ENCODE measurements at regions not wholly inside any gene's neighbourhood (a gene's known extent, or its start where the extent isn't known, plus 50 kb on each side); places are given as distances from the start of the nearest gene placed in this dataset.

GRCh38 chr3:30458376-30459171 lies 147.8 kb upstream of the TGFBR2 start:
- TF ChIP-seq, protein P1, sequence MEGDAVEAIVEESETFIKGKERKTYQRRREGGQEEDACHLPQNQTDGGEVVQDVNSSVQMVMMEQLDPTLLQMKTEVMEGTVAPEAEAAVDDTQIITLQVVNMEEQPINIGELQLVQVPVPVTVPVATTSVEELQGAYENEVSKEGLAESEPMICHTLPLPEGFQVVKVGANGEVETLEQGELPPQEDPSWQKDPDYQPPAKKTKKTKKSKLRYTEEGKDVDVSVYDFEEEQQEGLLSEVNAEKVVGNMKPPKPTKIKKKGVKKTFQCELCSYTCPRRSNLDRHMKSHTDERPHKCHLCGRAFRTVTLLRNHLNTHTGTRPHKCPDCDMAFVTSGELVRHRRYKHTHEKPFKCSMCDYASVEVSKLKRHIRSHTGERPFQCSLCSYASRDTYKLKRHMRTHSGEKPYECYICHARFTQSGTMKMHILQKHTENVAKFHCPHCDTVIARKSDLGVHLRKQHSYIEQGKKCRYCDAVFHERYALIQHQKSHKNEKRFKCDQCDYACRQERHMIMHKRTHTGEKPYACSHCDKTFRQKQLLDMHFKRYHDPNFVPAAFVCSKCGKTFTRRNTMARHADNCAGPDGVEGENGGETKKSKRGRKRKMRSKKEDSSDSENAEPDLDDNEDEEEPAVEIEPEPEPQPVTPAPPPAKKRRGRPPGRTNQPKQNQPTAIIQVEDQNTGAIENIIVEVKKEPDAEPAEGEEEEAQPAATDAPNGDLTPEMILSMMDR (IDR thresholded peaks at IDR 0.05): no peak
- Histone ChIP-seq H3K36me3 (no peaks in the 10 kb centered on the region), H3K4me3 (no peak overlapping the region), H3K4me1 (peaks cover 0 to 18% of the 10 kb centered on the region in 2 donors), H3K9me3 (peaks cover 0 to 13% of the 10 kb centered on the region in 2 donors), H3K27me3 (no peaks in the 10 kb centered on the region), H3K27ac (peak overlapping the region; percentile 69 to 77)
- DNase-seq (ENCODE audit: low spot score): no peak

- no peak for DNase-seq (ENCODE audit: low spot score)
- H3K9me3 ChIP-seq: peaks cover 0 to 13% of the 10 kb centered on the region in 2 donors
- peaks cover 0 to 18% of the 10 kb centered on the region in 2 donors for H3K4me1 ChIP-seq
- no peaks in the 10 kb centered on the region for H3K36me3 ChIP-seq
- no peaks in the 10 kb centered on the region for H3K27me3 ChIP-seq
- H3K4me3 ChIP-seq: no peak overlapping the region
- TF ChIP-seq, protein P1 (IDR thresholded peaks at IDR 0.05): no peak
- H3K27ac ChIP-seq: no peak overlapping the region
Measured at GRCh38 chr3:30461311-30461710, 145.1 kb upstream of the TGFBR2 start.

DNA sequence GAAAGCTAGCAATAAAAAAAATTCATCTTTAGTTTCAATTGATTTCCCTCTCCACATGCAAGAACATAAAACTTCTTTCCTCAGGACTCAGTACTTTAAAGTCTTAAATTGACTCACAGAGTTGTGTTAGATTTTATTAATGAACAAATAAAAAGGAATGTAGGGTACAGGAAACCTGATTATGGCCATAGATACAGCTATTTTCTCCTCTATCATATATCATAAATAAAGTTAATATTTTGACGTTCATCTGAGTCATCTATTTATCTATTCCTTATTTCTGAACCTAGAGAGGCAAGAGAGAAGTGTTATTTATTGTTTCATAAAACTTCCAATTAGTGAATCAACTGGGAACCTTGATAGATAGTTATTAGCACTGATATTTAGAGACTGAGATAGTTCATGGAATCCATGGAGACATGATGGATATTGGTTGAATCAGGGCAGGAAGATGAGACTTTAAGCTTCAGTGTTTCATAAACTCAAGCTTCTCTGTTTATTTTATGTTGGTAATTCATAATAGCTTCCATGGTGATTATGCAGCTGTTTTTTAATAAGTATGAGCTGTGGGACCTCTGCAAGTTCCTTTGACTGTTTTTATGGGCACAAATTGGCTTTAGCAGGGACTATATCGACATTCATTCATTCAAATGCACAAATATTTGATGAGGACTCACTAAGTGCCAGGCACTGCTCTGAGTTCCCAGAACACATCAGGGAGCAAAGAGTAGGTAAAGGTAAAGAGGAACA lies 143.5 kb upstream of the TGFBR2 start:
- peaks cover 0 to 8% of the 10 kb centered on the region in 2 donors for H3K4me1 ChIP-seq
- no peaks in the 10 kb centered on the region for H3K36me3 ChIP-seq
- H3K9me3 ChIP-seq: peaks cover 0 to 13% of the 10 kb centered on the region in 2 donors
- H3K27me3 ChIP-seq: no peaks in the 10 kb centered on the region
- no peak overlapping the region for H3K27ac ChIP-seq
- DNase-seq (ENCODE audit: low spot score): no peak
- no peak overlapping the region for H3K4me3 ChIP-seq
- TF ChIP-seq, protein P1 (IDR thresholded peaks at IDR 0.05): no peak

- no peak for DNase-seq (ENCODE audit: low spot score)
- peaks cover 0 to 7% of the 10 kb centered on the region in 2 donors for H3K9me3 ChIP-seq
- no peaks in the 10 kb centered on the region for H3K4me1 ChIP-seq
- no peak overlapping the region for H3K27ac ChIP-seq
- H3K27me3 ChIP-seq: no peaks in the 10 kb centered on the region
- TF ChIP-seq, protein P1 (IDR thresholded peaks at IDR 0.05): no peak
- no peaks in the 10 kb centered on the region for H3K36me3 ChIP-seq
- no peak overlapping the region for H3K4me3 ChIP-seq
Measured at GRCh38 chr3:30464381-30464780, 142.0 kb upstream of the TGFBR2 start.

DNA sequence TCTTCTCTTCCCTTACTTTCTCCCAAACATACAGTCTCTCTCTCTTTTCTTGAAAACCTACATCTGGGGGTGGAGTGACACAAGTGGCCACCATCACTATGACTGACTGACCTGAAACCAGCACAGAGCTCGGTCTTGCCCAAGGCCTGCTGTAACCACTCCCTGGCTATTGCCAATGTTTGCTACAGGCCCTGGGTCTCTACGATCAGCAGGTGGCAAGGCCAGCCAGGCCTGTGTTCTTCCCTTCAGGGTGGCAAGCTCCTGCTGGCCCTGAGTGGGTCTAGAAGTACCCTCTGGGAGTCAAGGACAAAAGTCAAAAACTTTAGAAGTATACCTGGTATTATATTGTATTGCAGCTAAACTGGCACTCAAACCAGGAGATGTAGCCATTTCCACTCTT lies 140.9 kb upstream of the TGFBR2 start:
- no peaks in the 10 kb centered on the region for H3K36me3 ChIP-seq
- H3K27ac ChIP-seq: no peak overlapping the region
- no peaks in the 10 kb centered on the region for H3K27me3 ChIP-seq
- no peak overlapping the region for H3K4me3 ChIP-seq
- no peaks in the 10 kb centered on the region for H3K9me3 ChIP-seq
- TF ChIP-seq, protein P1 (IDR thresholded peaks at IDR 0.05): no peak
- peaks cover 0 to 2% of the 10 kb centered on the region in 2 donors for H3K4me1 ChIP-seq
- no peak for DNase-seq (ENCODE audit: low spot score)
